Fibroblast of mammary gland (primary cell): ENCODE measurements at regions not wholly inside any gene's neighbourhood (a gene's known extent, or its start where the extent isn't known, plus 50 kb on each side); places are given as distances from the start of the nearest gene placed in this dataset.

Experiments
- DNase-seq: peaks from one replicate; pipeline ENCODE4 v3.0.0-alpha.2; 2010; ENCODE audit warnings: low read depth
- H3K4me3 ChIP-seq: 2 replicates; pipeline ENCODE4 v1.5.1; 2011; ENCODE audit warnings: low read depth, mild to moderate bottlenecking, low read length, moderate library complexity; ENCODE audit not compliant: control insufficient read depth
- CTCF ChIP-seq: conservative IDR thresholded peaks from 2 replicates; pipeline ENCODE4 v1.5.1; 2011; ENCODE audit warnings: low read depth, low read length, inconsistent platforms; ENCODE audit not compliant: control insufficient read depth, insufficient read depth

- H3K4me3 ChIP-seq = no peak overlapping the region
- TF ChIP-seq CTCF = no peak
- DNase-seq = no peak
Measured at GRCh38 chr2:402721-403120, 114.8 kb upstream of the ALKAL2 start.

DNA sequence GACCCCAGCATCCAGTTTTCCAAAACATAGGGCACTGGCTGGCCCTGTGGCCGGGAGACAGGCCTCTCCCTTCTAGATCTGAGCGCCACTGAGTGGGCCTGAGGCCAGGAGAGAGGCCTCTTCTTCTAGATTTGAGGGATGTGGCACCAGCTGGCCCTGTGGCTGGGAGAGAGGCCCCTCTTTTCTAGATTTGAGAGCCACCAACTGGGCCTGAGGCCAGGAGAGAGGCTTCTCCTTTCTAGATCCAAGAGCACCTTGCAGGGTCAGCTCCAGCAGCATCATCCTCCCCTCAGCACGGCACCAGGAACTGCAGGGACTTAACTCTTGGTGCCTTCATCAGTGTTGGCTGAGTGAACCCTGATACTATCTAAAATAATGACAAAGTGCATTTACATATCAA, 114.3 kb upstream of the ALKAL2 start:
- TF ChIP-seq CTCF = no peak
- no peak overlapping the region for H3K4me3 ChIP-seq
- no peak for DNase-seq

DNA sequence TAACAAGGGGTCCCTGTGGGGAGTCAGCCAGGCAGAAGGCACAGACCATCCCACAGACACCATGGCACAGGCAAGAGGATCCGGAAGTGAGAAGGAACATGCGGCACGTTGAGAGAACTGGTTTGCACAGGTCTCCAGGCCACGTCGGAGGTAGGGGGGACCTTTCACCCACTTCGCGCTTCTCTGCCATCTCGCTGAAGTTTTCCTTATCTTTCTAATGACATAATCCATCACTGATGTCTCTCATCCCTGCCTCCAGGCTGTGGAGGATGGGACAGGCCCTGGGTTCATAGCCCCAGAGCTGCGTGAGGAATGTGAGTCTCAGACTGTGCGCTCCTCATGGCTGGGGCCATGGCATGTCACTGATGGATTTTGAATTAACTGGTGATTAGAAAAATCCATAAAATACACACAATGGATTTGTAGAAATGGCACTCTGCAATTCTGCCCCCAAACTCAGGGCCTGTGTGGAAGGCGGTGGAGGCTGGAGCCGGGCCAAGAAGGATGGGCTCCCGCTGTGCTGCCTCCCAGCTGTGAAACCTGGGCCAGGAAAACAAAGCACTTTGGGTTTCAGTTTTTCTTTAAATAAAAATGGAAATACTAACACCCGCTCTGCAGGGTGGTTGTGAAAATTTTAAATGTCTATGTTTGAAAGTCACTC, 113.3 kb upstream of the ALKAL2 start:
- no peak for TF ChIP-seq CTCF
- H3K4me3 ChIP-seq = no peak overlapping the region
- DNase-seq = no peak

- no peak for DNase-seq
- H3K4me3 ChIP-seq = no peak overlapping the region
- TF ChIP-seq CTCF = no peak
Measured at GRCh38 chr2:397926-398325, 110.0 kb upstream of the ALKAL2 start.

- no peak for TF ChIP-seq CTCF
- no peak overlapping the region for H3K4me3 ChIP-seq
- DNase-seq = no peak
Measured at GRCh38 chr2:397521-397920, 109.6 kb upstream of the ALKAL2 start.

DNA sequence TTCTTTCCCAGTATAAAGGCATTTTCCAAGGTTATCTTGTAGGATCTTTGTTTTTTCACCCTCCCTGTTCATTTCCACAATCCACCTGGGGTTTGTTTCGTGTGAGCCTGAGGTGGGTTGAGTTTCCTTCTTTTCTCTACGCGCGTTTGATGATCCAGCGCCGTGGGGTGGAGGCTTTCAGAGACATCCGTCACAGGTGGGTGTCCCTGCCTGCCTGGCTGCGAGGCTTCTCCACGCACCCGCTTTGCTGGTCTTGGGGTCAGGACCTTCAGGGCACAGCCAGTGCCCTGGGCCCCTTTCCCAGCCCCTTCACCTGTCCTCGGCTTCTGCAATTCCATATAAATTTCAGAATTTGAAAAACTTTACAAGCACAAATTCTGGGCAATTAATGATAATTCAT, 109.0 kb upstream of the ALKAL2 start:
- no peak for TF ChIP-seq CTCF
- DNase-seq = no peak
- no peak overlapping the region for H3K4me3 ChIP-seq

GRCh38 chr2:395886-396285, 108.0 kb upstream of the ALKAL2 start:
- H3K4me3 ChIP-seq = no peak overlapping the region
- no peak for DNase-seq
- no peak for TF ChIP-seq CTCF
